22Rv1 (cell line): ENCODE measurements at regions not wholly inside any gene's neighbourhood (a gene's known extent, or its start where the extent isn't known, plus 50 kb on each side); places are given as distances from the start of the nearest gene placed in this dataset.

Source experiments
- ZFX ChIP-seq: fragments of 450-650 bp; IDR thresholded peaks from 2 replicates; pipeline ENCODE4 v1.6.1; 2017; ENCODE audit warnings: antibody characterized with exemption, borderline replicate concordance
- TF ChIP-seq, protein P1 (sequence below): fragments of 450-650 bp; IDR thresholded peaks from 2 replicates; pipeline ENCODE4 v1.5.1; 2017; ENCODE audit warnings: mild to moderate bottlenecking

DNA sequence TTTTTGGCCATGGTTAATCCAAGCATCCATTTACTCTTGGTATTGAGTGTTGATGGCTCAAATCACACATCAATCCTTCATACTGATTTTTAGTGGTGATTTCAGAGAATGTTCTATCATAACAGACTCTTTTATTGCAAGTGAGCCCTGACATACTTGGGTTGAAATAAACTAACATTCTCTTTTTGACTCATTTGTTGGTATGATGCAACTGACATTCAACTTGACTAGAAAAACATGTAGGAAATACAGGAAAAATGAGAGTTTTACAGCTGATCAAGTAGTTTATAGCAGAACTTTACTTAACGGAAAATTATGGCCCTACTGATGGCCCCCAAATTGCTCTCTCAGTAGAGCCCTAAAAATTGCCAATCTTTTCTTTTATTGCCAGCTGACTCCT lies 173.9 kb upstream of the CD96 start:
- TF ChIP-seq, protein P1, sequence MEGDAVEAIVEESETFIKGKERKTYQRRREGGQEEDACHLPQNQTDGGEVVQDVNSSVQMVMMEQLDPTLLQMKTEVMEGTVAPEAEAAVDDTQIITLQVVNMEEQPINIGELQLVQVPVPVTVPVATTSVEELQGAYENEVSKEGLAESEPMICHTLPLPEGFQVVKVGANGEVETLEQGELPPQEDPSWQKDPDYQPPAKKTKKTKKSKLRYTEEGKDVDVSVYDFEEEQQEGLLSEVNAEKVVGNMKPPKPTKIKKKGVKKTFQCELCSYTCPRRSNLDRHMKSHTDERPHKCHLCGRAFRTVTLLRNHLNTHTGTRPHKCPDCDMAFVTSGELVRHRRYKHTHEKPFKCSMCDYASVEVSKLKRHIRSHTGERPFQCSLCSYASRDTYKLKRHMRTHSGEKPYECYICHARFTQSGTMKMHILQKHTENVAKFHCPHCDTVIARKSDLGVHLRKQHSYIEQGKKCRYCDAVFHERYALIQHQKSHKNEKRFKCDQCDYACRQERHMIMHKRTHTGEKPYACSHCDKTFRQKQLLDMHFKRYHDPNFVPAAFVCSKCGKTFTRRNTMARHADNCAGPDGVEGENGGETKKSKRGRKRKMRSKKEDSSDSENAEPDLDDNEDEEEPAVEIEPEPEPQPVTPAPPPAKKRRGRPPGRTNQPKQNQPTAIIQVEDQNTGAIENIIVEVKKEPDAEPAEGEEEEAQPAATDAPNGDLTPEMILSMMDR: no peak
- no peak for TF ChIP-seq ZFX
